A673 (cell line): ENCODE measurements at regions not wholly inside any gene's neighbourhood (a gene's known extent, or its start where the extent isn't known, plus 50 kb on each side); places are given as distances from the start of the nearest gene placed in this dataset.

ENCODE experiments used
- BruUV-seq: library from RNA; stranded (reverse); fragments of 400-500 nt; replicated peaks from 2 replicates; lab custom pipeline; 2021; lab: Mats Ljungman, UMichigan
- CTCF ChIA-PET: fragments of 300-600 bp; sonication (Branson Sonifier 250); formaldehyde crosslinking; loops from one replicate; lab custom pipeline; 2022; ENCODE audit warnings: antibody characterized with exemption; lab: Charles Lee
- POLR2A ChIA-PET: fragments of 300-600 bp; sonication (Branson Sonifier 250); formaldehyde crosslinking; loops from one replicate; lab custom pipeline; 2022; ENCODE audit warnings: antibody characterized with exemption; ENCODE audit not compliant: low non-redundant PET; lab: Charles Lee
- DNase-seq: peaks from one replicate; pipeline ENCODE4 v3.0.0-alpha.2; 2015; ENCODE audit warnings: low spot score
- H3K27ac ChIP-seq: fragments of 200-600 bp; sonication (generic); 2 replicates; pipeline ENCODE4 v1.5.1; 2016; ENCODE audit warnings: mixed run types, low read depth, mild to moderate bottlenecking, mixed read lengths, antibody characterized with exemption, low read length; ENCODE audit not compliant: poor library complexity, severe bottlenecking
- H3K27me3 ChIP-seq: fragments of 200-600 bp; sonication (generic); replicated peaks from 2 replicates; pipeline ENCODE4 v1.6.1; 2017; ENCODE audit warnings: mixed run types, low read depth, mild to moderate bottlenecking, mixed read lengths, antibody characterized with exemption, low read length; ENCODE audit not compliant: insufficient read depth, poor library complexity
- H3K36me3 ChIP-seq: fragments of 200-600 bp; sonication (generic); 2 replicates; pipeline ENCODE4 v1.6.1; 2016; ENCODE audit warnings: mixed run types, mild to moderate bottlenecking, mixed read lengths, antibody characterized with exemption, low read length; ENCODE audit not compliant: insufficient read depth, poor library complexity, severe bottlenecking
- H3K4me1 ChIP-seq: fragments of 200-600 bp; sonication (generic); 2 replicates; pipeline ENCODE4 v1.6.1; 2017; ENCODE audit warnings: mixed run types, mild to moderate bottlenecking, mixed read lengths, antibody characterized with exemption, low read length; ENCODE audit not compliant: insufficient read depth, poor library complexity, severe bottlenecking
- H3K4me3 ChIP-seq: fragments of 200-600 bp; sonication (generic); 2 replicates; pipeline ENCODE4 v1.5.1; 2016; ENCODE audit warnings: low read depth, mixed run types, mild to moderate bottlenecking, mixed read lengths, low read length; ENCODE audit not compliant: poor library complexity, severe bottlenecking
- H3K9me3 ChIP-seq: fragments of 200-600 bp; sonication (generic); 2 replicates; pipeline ENCODE4 v1.6.1; 2016; ENCODE audit warnings: mixed run types, low read depth, mild to moderate bottlenecking, mixed read lengths, antibody characterized with exemption, low read length; ENCODE audit not compliant: poor library complexity, severe bottlenecking
- EZH2 ChIP-seq: fragments of 200-600 bp; sonication (generic); IDR thresholded peaks from 2 replicates; pipeline ENCODE4 v1.6.1; 2017; ENCODE audit warnings: borderline replicate concordance, low read depth, mild to moderate bottlenecking, mixed read lengths, antibody characterized with exemption, low read length; ENCODE audit not compliant: poor library complexity, severe bottlenecking
- intact Hi-C: fragments of 100-400 bp; cut with micrococcal nuclease; formaldehyde crosslinking; loops from one replicate; pipeline ENCODE4 v1.10.0; 2022; ENCODE audit not compliant: unreplicated experiment
- TF ChIP-seq, protein P1 (sequence below): fragments of 300-800, 200-600 bp; sonication (generic); conservative IDR thresholded peaks from 2 replicates; pipeline ENCODE4 v1.5.1; 2017; ENCODE audit warnings: low read depth, mild to moderate bottlenecking, antibody characterized with exemption, low read length, moderate library complexity, mixed read lengths

DNA sequence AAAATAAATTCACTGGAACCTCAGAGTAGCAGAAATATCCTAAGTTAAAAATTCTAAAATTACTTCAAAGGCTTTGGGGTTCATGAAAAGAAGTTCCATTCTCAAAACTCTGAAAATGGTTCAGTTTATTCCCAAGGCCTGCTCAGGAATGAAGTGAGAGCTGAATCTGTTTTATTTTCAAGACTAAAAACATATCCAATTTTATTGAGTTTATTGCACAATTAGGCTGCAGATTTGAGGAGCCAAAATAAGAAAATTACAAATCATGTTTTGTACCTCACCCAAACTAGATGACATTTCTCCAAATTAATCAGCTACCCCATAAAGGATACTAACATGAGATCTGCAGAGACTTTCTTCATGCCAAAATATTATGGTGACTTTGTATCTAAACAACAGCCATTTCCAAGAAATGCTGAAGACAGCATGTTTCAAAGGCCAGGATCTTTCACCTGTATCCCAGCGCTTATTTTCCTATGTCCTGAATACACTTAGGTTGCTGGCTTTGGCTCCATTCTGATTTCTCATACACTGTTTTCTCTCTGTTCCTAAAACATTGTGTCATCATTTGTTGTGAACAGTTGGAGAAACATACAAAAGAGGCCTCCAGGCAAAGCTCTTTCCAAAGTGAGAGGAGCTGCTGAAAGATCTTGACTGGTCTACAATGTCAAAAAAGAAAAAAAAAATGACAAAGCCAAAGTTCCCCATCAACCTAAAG is 85.7 kb upstream of the F13A1 start:
- POLR2A ChIA-PET: no interaction called here
- BruUV-seq: no TSS peak

DNA sequence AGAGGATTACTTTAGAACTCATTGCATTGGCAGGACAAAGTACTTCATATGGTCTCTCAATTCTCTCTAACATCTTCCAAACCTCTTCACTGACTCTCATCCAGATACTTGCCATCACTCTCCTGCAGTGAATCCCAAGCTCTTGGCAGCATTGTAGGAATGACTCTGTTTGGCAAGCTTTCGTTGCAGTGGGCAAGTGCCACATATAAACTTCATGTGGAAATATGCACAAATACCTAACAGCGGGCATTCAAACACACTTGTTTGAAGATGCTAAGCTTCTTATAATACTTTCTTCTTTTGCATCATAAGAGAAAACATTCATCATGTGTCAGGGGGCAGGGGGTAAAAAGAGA is 86.2 kb upstream of the F13A1 start:
- POLR2A ChIA-PET: no interaction called here
- CTCF ChIA-PET: no interaction called here
- no TSS peak for BruUV-seq

More for the DNA sequence above, 85.7 kb upstream of the F13A1 start:
- Histone ChIP-seq H3K9me3 (no peaks in the 10 kb centered on the region), H3K4me1 (no peaks in the 10 kb centered on the region), H3K27me3 (no peaks in the 10 kb centered on the region), H3K4me3 (no peak overlapping the region), H3K27ac (no peak overlapping the region), H3K36me3 (no peaks in the 10 kb centered on the region)
- CTCF ChIA-PET: no interaction called here
- no peak for TF ChIP-seq EZH2
- TF ChIP-seq, protein P1, sequence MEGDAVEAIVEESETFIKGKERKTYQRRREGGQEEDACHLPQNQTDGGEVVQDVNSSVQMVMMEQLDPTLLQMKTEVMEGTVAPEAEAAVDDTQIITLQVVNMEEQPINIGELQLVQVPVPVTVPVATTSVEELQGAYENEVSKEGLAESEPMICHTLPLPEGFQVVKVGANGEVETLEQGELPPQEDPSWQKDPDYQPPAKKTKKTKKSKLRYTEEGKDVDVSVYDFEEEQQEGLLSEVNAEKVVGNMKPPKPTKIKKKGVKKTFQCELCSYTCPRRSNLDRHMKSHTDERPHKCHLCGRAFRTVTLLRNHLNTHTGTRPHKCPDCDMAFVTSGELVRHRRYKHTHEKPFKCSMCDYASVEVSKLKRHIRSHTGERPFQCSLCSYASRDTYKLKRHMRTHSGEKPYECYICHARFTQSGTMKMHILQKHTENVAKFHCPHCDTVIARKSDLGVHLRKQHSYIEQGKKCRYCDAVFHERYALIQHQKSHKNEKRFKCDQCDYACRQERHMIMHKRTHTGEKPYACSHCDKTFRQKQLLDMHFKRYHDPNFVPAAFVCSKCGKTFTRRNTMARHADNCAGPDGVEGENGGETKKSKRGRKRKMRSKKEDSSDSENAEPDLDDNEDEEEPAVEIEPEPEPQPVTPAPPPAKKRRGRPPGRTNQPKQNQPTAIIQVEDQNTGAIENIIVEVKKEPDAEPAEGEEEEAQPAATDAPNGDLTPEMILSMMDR: no peak
- intact Hi-C loops: no loop called here
- no peak for DNase-seq

DNA sequence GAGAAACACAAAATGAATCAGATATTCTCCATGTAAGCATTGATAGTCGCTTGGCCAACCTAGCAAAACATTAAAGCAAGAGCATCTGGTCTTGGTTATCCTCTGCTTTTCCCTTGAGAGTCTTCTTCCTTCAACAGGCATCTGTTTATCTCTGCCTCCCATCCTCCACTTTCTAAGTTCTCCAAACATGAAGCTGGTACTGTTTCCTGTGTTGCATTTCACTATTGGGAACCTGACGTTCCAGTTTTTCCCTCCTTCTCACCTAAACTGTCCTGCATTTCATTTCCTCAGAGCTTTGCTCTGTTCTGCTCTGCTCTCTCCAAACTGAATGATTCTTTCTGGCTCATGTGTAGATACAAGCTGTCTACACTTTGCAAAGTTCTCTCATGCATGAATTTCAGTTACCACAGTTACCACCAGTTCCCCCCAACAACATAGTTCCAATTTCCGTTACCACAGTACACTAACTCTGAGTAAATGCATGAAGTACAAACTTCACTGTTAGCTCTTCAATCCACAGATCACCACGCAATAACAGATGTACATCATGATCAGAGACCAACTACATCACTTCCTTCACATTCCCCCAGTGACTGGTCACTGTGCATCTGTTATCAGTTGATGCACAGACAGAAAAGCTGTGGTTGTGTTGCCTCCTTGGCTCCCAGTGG is 86.7 kb upstream of the F13A1 start:
- intact Hi-C loops: no loop called here
- ChIA-PET CTCF (no interaction called here), POLR2A (no interaction called here)
- Histone ChIP-seq H3K27me3 (no peaks in the 10 kb centered on the region), H3K4me3 (no peak overlapping the region), H3K27ac (no peak overlapping the region), H3K9me3 (no peaks in the 10 kb centered on the region), H3K36me3 (no peaks in the 10 kb centered on the region), H3K4me1 (no peaks in the 10 kb centered on the region)
- TF ChIP-seq, protein P1: no peak
- no peak for TF ChIP-seq EZH2
- no TSS peak for BruUV-seq
- DNase-seq: peak; percentile 15

More for the DNA sequence above, 86.2 kb upstream of the F13A1 start:
- Histone ChIP-seq H3K27ac (no peak overlapping the region), H3K4me3 (no peak overlapping the region), H3K27me3 (no peaks in the 10 kb centered on the region), H3K4me1 (no peaks in the 10 kb centered on the region), H3K36me3 (no peaks in the 10 kb centered on the region), H3K9me3 (no peaks in the 10 kb centered on the region)
- intact Hi-C loops: no loop called here
- DNase-seq: no peak
- TF ChIP-seq, protein P1: no peak
- TF ChIP-seq EZH2: no peak
